ENCODE measurements at regions not wholly inside any gene's neighbourhood (a gene's known extent, or its start where the extent isn't known, plus 50 kb on each side); places are given as distances from the start of the nearest gene placed in this dataset.
"Not testable (repeated sequence)": the region's sequence is repeated elsewhere in the genome, so short reads cannot be mapped to it uniquely, and the experiment has no call there.

GRCh38 chr22:22193923-22194322 lies 50.7 kb upstream of the VPREB1 start:
- DNase-seq = no peak

- not testable (repeated sequence) for DNase-seq
Measured at GRCh38 chr22:22193462-22193861, 51.1 kb upstream of the VPREB1 start.

GRCh38 chr22:22193006-22193405 lies 51.6 kb upstream of the VPREB1 start:
- not testable (repeated sequence) for DNase-seq

- not testable (repeated sequence) for DNase-seq
Measured at GRCh38 chr22:22189796-22190195, 54.8 kb upstream of the VPREB1 start.

- not testable (repeated sequence) for DNase-seq
Measured at GRCh38 chr22:22187863-22188262, 56.7 kb upstream of the VPREB1 start.

GRCh38 chr22:22187299-22187698 lies 57.3 kb upstream of the VPREB1 start:
- no peak for DNase-seq

- no peak for DNase-seq
Measured at GRCh38 chr22:22185844-22186499, 58.6 kb upstream of the VPREB1 start.

- no peak for DNase-seq
Measured at GRCh38 chr22:22185217-22185616, 59.4 kb upstream of the VPREB1 start.

- no peak for DNase-seq
Measured at GRCh38 chr22:22184277-22184807, 60.2 kb upstream of the VPREB1 start.

GRCh38 chr22:22182990-22183264 lies 61.7 kb upstream of the VPREB1 start:
- no peak for DNase-seq

- no peak for DNase-seq
Measured at GRCh38 chr22:22182218-22182989, 62.2 kb upstream of the VPREB1 start.

- DNase-seq = no peak
Measured at GRCh38 chr22:22181341-22181850, 63.2 kb upstream of the VPREB1 start.

GRCh38 chr22:22180738-22181285 lies 63.8 kb upstream of the VPREB1 start:
- DNase-seq = no peak

- no peak for DNase-seq
Measured at GRCh38 chr22:22179858-22180257, 64.7 kb upstream of the VPREB1 start.

GRCh38 chr22:22178992-22179391 lies 65.6 kb upstream of the VPREB1 start:
- no peak for DNase-seq

GRCh38 chr22:22178355-22178965 lies 66.1 kb upstream of the VPREB1 start:
- DNase-seq = no peak

GRCh38 chr22:22176929-22177616 lies 67.5 kb upstream of the VPREB1 start:
- DNase-seq = no peak

GRCh38 chr22:22172896-22173628 lies 71.5 kb upstream of the VPREB1 start:
- not testable (repeated sequence) for DNase-seq

- no peak for DNase-seq
Measured at GRCh38 chr22:22171357-22172218, 73.0 kb upstream of the VPREB1 start.

- DNase-seq = no peak
Measured at GRCh38 chr22:22169923-22170322, 74.7 kb upstream of the VPREB1 start.

Data from fibroblast of skin of right quadriceps (primary cell).